IMR-90 (cell line): ENCODE measurements at regions not wholly inside any gene's neighbourhood (a gene's known extent, or its start where the extent isn't known, plus 50 kb on each side); places are given as distances from the start of the nearest gene placed in this dataset.

Experiments used
- ATAC-seq: fragments of 200-7000 bp; cut with Tn5 transposase; 2 replicates; pipeline ENCODE4 v1.9.1; 2020; ENCODE audit warnings: low read depth, mild to moderate bottlenecking, moderate library complexity
- BruUV-seq: library from RNA; stranded (reverse); fragments of 400-500 nt; replicated peaks from 2 replicates; lab custom pipeline; 2021; lab: Mats Ljungman, UMichigan
- CTCF ChIA-PET: fragments of 300-600 bp; formaldehyde crosslinking; extraction: SDS; loops from one replicate; lab custom pipeline; 2021; ENCODE audit warnings: antibody characterized with exemption; lab: Yijun Ruan, JAX
- POLR2A ChIA-PET: fragments of 300-600 bp; sonication (Branson Sonifier 250); formaldehyde crosslinking; loops from one replicate; lab custom pipeline; 2022; ENCODE audit warnings: antibody characterized with exemption; ENCODE audit not compliant: unreplicated experiment; lab: Charles Lee
- DNase-seq: peaks from one replicate; pipeline ENCODE4 v3.0.0; 2013
- H2AFZ ChIP-seq: replicated peaks from 2 replicates; pipeline ENCODE3; 2013; ENCODE audit warnings: low read length, mild to moderate bottlenecking; ENCODE audit not compliant: poor library complexity
- H2AK5ac ChIP-seq: 2 replicates; pipeline ENCODE4 v1.6.1; 2013; ENCODE audit warnings: low read depth, low read length, inconsistent platforms
- H2AK9ac ChIP-seq: replicated peaks from 2 replicates; pipeline ENCODE3; 2013; ENCODE audit warnings: mild to moderate bottlenecking, low read depth, low read length, moderate library complexity; ENCODE audit not compliant: poor library complexity
- H2BK120ac ChIP-seq: 2 replicates; pipeline ENCODE4 v1.6.1; 2013; ENCODE audit warnings: low read depth, low read length, inconsistent platforms
- H2BK15ac ChIP-seq: 3 replicates; pipeline ENCODE4 v1.6.1; 2013; ENCODE audit warnings: low read depth, low read length, inconsistent platforms
- H2BK20ac ChIP-seq: 2 replicates; pipeline ENCODE4 v1.6.1; 2013; ENCODE audit warnings: low read depth, mild to moderate bottlenecking, inconsistent platforms, low read length, moderate library complexity
- H2BK5ac ChIP-seq: 2 replicates; pipeline ENCODE4 v1.6.1; 2013; ENCODE audit warnings: mild to moderate bottlenecking, low read depth, low read length, inconsistent platforms; ENCODE audit not compliant: poor library complexity, severe bottlenecking
- H3K14ac ChIP-seq: replicated peaks from 2 replicates; pipeline ENCODE4 v1.6.1; 2013; ENCODE audit warnings: low read depth, low read length, inconsistent platforms
- H3K18ac ChIP-seq: 2 replicates; pipeline ENCODE4 v1.6.1; 2013; ENCODE audit warnings: low read depth, low read length, control low read depth
- H3K23ac ChIP-seq: 2 replicates; pipeline ENCODE4 v1.6.1; 2013; ENCODE audit warnings: low read depth, low read length, inconsistent platforms
- H3K27ac ChIP-seq: 2 replicates; pipeline ENCODE4 v1.5.1; 2013; ENCODE audit warnings: mild to moderate bottlenecking, control low read depth, low read length; ENCODE audit not compliant: insufficient read depth
- H3K27me3 ChIP-seq: 2 replicates; pipeline ENCODE4 v1.6.1; 2013; ENCODE audit warnings: low read length; ENCODE audit not compliant: control insufficient read depth, insufficient read depth
- H3K36me3 ChIP-seq: 2 replicates; pipeline ENCODE4 v1.6.1; 2013; ENCODE audit warnings: low read length, mixed read lengths; ENCODE audit not compliant: control insufficient read depth, insufficient read depth
- H3K4ac ChIP-seq: 2 replicates; pipeline ENCODE4 v1.6.1; 2013; ENCODE audit warnings: low read depth, low read length, inconsistent platforms
- H3K4me1 ChIP-seq: 2 replicates; pipeline ENCODE4 v1.6.1; 2013; ENCODE audit warnings: low read length, mixed read lengths; ENCODE audit not compliant: control insufficient read depth, insufficient read depth
- H3K4me2 ChIP-seq: 2 replicates; pipeline ENCODE4 v1.6.1; 2013; ENCODE audit warnings: low read depth, mild to moderate bottlenecking, control low read depth, low read length, moderate library complexity
- H3K4me3 ChIP-seq: 2 replicates; pipeline ENCODE4 v1.5.1; 2013; ENCODE audit warnings: low read depth, mild to moderate bottlenecking, control low read depth, low read length, moderate library complexity; ENCODE audit not compliant: insufficient read depth
- H3K56ac ChIP-seq: 2 replicates; pipeline ENCODE4 v1.6.1; 2013; ENCODE audit warnings: low read length, inconsistent platforms; ENCODE audit not compliant: insufficient read depth; ENCODE audit errors: extremely low read depth
- H3K79me1 ChIP-seq, 2 experiments: 2 replicates each; pipeline ENCODE4 v1.6.1; 2013; ENCODE audit warnings: low read length in 2 of 2, inconsistent platforms in 1 of 2, low read depth in 1 of 2
- H3K9ac ChIP-seq: 2 replicates; pipeline ENCODE4 v1.6.1; 2013; ENCODE audit warnings: low read depth, low read length, control low read depth
- H3K9me1 ChIP-seq: 2 replicates; pipeline ENCODE4 v1.6.1; 2013; ENCODE audit warnings: low read length, inconsistent platforms; ENCODE audit not compliant: insufficient read depth
- H3K9me3 ChIP-seq: 2 replicates; pipeline ENCODE4 v1.6.1; 2013; ENCODE audit warnings: low read length; ENCODE audit not compliant: control insufficient read depth, insufficient read depth
- H4K20me1 ChIP-seq: 2 replicates; pipeline ENCODE4 v1.6.1; 2013; ENCODE audit warnings: low read length, inconsistent platforms; ENCODE audit not compliant: insufficient read depth
- H4K5ac ChIP-seq: 2 replicates; pipeline ENCODE4 v1.6.1; 2013; ENCODE audit warnings: mild to moderate bottlenecking, low read depth, low read length, control low read depth
- H4K8ac ChIP-seq, 2 experiments: 2 replicates each; pipeline ENCODE4 v1.6.1; 2013; ENCODE audit warnings: low read depth in 2 of 2, low read length in 2 of 2, control low read depth in 1 of 2, inconsistent platforms in 1 of 2
- H4K91ac ChIP-seq: 2 replicates; pipeline ENCODE4 v1.6.1; 2013; ENCODE audit warnings: low read depth, low read length, inconsistent platforms; ENCODE audit not compliant: insufficient read depth
- BHLHE40 ChIP-seq: fragments of 150-350 bp; IDR thresholded peaks from 2 replicates; pipeline ENCODE4 v1.6.1; 2016; ENCODE audit warnings: mild to moderate bottlenecking, low read depth, low read length
- CEBPB ChIP-seq: IDR thresholded peaks from 2 replicates; pipeline ENCODE4 v1.6.1; 2012; ENCODE audit warnings: low read depth, low read length, improper control_type of control experiment
- FOS ChIP-seq: fragments of 150-350 bp; IDR thresholded peaks from 2 replicates; pipeline ENCODE4 v1.6.1; 2016; ENCODE audit warnings: low read depth, low read length
- MAFK ChIP-seq: IDR thresholded peaks from 2 replicates; pipeline ENCODE4 v1.6.1; 2012; ENCODE audit warnings: low read depth, low read length, improper control_type of control experiment
- NFE2L2 ChIP-seq: fragments of 150-350 bp; IDR thresholded peaks from 2 replicates; pipeline ENCODE4 v1.6.1; 2016; ENCODE audit warnings: low read depth, mild to moderate bottlenecking, low read length
- RCOR1 ChIP-seq: IDR thresholded peaks from 2 replicates; pipeline ENCODE4 v1.6.1; 2012; ENCODE audit warnings: mild to moderate bottlenecking, low read length, improper control_type of control experiment; ENCODE audit not compliant: insufficient replicate concordance
- SMC3 ChIP-seq: fragments of 150-350 bp; IDR thresholded peaks from 2 replicates; pipeline ENCODE4 v1.6.1; 2016; ENCODE audit warnings: low read depth, mild to moderate bottlenecking, antibody characterized with exemption, low read length, moderate library complexity
- USF2 ChIP-seq: fragments of 150-350 bp; IDR thresholded peaks from 2 replicates; pipeline ENCODE4 v1.6.1; 2017; ENCODE audit warnings: mild to moderate bottlenecking, antibody characterized with exemption, low read length, low read depth
- WGBS, 2 experiments: methylation state at CpG; one replicate each; pipeline versions ENCODE4 v1.1.5 to v1.1.7; 2013; ENCODE audit warnings: missing lambda C conversion rate in 2 of 2; ENCODE audit not compliant: insufficient read length in 1 of 2; ENCODE audit errors: extremely low coverage in 2 of 2; 5-methylcytosine and 5-hydroxymethylcytosine counted together
- dilution Hi-C: fragments of 300-500 bp; cut with HindIII; formaldehyde crosslinking; loops from one replicate; pipeline ENCODE4 v1.14.3; 2018; ENCODE audit warnings: low sequenced_read_pairs; ENCODE audit not compliant: unreplicated experiment
- in situ Hi-C: fragments of 300-500 bp; cut with MboI; formaldehyde crosslinking; loops from 3 replicates; pipeline ENCODE4 v1.14.3; 2019; ENCODE audit warnings: low sequenced_read_pairs, inconsistent platforms, mixed read lengths
- intact Hi-C: fragments of 100-400 bp; cut with micrococcal nuclease; formaldehyde crosslinking; loops from 2 replicates; pipeline ENCODE4 v1.10.0; 2022
- TF ChIP-seq, protein P1 (sequence below): conservative IDR thresholded peaks from 2 replicates; pipeline ENCODE4 v1.5.1; 2012; ENCODE audit warnings: mild to moderate bottlenecking, low read depth, low read length, improper control_type of control experiment

- no peak overlapping the region for H2AFZ ChIP-seq
- H4K8ac ChIP-seq = no peak overlapping the region
- no peak overlapping the region for H2AK5ac ChIP-seq
- H3K9me1 ChIP-seq = no peaks in the 10 kb centered on the region
- no peaks in the 10 kb centered on the region for H3K79me1 ChIP-seq
- BruUV-seq = no TSS peak
- no peak for DNase-seq
- H3K9me3 ChIP-seq = peaks cover 3% of the 10 kb centered on the region
- in situ Hi-C loops = no loop called here
- TF ChIP-seq BHLHE40 = no peak
- no peak for TF ChIP-seq NFE2L2
- TF ChIP-seq USF2 = no peak
- no peak for TF ChIP-seq MAFK
- no peak for TF ChIP-seq CEBPB
- TF ChIP-seq, protein P1, sequence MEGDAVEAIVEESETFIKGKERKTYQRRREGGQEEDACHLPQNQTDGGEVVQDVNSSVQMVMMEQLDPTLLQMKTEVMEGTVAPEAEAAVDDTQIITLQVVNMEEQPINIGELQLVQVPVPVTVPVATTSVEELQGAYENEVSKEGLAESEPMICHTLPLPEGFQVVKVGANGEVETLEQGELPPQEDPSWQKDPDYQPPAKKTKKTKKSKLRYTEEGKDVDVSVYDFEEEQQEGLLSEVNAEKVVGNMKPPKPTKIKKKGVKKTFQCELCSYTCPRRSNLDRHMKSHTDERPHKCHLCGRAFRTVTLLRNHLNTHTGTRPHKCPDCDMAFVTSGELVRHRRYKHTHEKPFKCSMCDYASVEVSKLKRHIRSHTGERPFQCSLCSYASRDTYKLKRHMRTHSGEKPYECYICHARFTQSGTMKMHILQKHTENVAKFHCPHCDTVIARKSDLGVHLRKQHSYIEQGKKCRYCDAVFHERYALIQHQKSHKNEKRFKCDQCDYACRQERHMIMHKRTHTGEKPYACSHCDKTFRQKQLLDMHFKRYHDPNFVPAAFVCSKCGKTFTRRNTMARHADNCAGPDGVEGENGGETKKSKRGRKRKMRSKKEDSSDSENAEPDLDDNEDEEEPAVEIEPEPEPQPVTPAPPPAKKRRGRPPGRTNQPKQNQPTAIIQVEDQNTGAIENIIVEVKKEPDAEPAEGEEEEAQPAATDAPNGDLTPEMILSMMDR = no peak
- TF ChIP-seq FOS = no peak
- TF ChIP-seq RCOR1 = no peak
- TF ChIP-seq SMC3 = no peak
- no peak overlapping the region for H3K56ac ChIP-seq
- no peaks in the 10 kb centered on the region for H4K20me1 ChIP-seq
- intact Hi-C loops = no loop called here
- no peak overlapping the region for H3K14ac ChIP-seq
- H2AK9ac ChIP-seq = no peak overlapping the region
- no peak for ATAC-seq
- peaks cover 23% of the 10 kb centered on the region for H3K27me3 ChIP-seq
- H2BK20ac ChIP-seq = no peak overlapping the region
- H3K23ac ChIP-seq = no peak overlapping the region
- no peaks in the 10 kb centered on the region for H3K36me3 ChIP-seq
- H2BK120ac ChIP-seq = no peak overlapping the region
- H3K18ac ChIP-seq = no peak overlapping the region
- H3K27ac ChIP-seq = no peak overlapping the region
- no peak overlapping the region for H3K4ac ChIP-seq
- H3K4me3 ChIP-seq = no peak overlapping the region
- no peaks in the 10 kb centered on the region for H3K4me1 ChIP-seq
- H3K9ac ChIP-seq = no peak overlapping the region
- ChIA-PET POLR2A (no interaction called here), CTCF (no interaction called here)
- H3K4me2 ChIP-seq = no peak overlapping the region
- dilution Hi-C loops = no loop called here
- no peak overlapping the region for H2BK5ac ChIP-seq
- WGBS, 2 experiments = no CpG with 5 or more reads among the region's 3 CpGs
- no peak overlapping the region for H4K91ac ChIP-seq
- H2BK15ac ChIP-seq = no peak overlapping the region
- no peak overlapping the region for H4K5ac ChIP-seq
These were observed 75.4 kb upstream of the ATF3 start for GRCh38 chr1:212533148-212533517.
